ENCODE measurements at regions not wholly inside any gene's neighbourhood (a gene's known extent, or its start where the extent isn't known, plus 50 kb on each side); places are given as distances from the start of the nearest gene placed in this dataset.

DNA sequence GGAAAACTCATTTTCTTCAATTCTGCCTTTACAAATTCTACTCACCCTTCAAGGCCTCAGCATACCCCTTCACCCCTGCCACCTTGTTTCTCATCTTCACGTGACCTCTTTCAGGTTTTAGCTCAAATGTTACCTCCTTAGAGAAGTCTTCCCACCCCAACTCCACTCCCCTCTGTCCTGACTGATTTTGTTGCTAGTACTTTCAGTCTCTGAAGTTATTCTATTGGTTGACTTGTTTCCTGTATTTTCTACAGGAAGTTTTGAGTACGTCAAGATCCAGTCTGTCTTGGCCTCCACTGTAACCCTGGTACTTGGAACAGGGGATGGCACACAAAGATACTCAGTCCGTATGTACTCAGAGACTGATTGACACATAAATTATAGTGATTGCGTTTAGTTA, 296.1 kb downstream of the DHX35 start:
- TF ChIP-seq, protein P1, sequence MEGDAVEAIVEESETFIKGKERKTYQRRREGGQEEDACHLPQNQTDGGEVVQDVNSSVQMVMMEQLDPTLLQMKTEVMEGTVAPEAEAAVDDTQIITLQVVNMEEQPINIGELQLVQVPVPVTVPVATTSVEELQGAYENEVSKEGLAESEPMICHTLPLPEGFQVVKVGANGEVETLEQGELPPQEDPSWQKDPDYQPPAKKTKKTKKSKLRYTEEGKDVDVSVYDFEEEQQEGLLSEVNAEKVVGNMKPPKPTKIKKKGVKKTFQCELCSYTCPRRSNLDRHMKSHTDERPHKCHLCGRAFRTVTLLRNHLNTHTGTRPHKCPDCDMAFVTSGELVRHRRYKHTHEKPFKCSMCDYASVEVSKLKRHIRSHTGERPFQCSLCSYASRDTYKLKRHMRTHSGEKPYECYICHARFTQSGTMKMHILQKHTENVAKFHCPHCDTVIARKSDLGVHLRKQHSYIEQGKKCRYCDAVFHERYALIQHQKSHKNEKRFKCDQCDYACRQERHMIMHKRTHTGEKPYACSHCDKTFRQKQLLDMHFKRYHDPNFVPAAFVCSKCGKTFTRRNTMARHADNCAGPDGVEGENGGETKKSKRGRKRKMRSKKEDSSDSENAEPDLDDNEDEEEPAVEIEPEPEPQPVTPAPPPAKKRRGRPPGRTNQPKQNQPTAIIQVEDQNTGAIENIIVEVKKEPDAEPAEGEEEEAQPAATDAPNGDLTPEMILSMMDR (IDR thresholded peaks at IDR 0.05; ENCODE audit: low read depth, low read length, poor library complexity, severe bottlenecking): no peak
- TF ChIP-seq EZH2phosphoT487 (IDR thresholded peaks at IDR 0.05; ENCODE audit: borderline replicate concordance, low read length): no peak

Measured in DOHH2 (cell line).